22Rv1 (cell line): ENCODE measurements at regions not wholly inside any gene's neighbourhood (a gene's known extent, or its start where the extent isn't known, plus 50 kb on each side); places are given as distances from the start of the nearest gene placed in this dataset.

Experiments used
- ZFX ChIP-seq: fragments of 450-650 bp; IDR thresholded peaks from 2 replicates; pipeline ENCODE4 v1.6.1; 2017; ENCODE audit warnings: antibody characterized with exemption, borderline replicate concordance
- TF ChIP-seq, protein P1 (sequence below): fragments of 450-650 bp; IDR thresholded peaks from 2 replicates; pipeline ENCODE4 v1.5.1; 2017; ENCODE audit warnings: mild to moderate bottlenecking

DNA sequence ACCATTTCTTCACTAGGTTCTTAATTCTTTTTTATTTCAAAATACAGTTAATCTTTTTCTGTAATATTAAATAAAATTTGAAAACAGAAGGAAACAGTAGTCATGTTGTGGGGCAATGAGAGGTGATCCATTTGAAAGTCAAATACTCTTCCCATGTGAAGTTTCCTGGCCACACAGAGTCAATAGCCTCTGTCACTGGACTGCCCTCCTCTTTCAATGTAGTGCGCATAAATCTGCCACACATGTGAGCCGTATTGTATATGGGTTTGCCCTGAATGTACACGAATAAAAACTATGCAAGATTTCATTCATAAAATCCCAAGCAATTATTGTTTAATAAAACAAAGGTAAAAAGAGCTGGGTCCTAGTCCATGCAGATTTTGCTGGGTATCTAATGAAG lies 59.1 kb downstream of the NKX6-1 start:
- TF ChIP-seq, protein P1, sequence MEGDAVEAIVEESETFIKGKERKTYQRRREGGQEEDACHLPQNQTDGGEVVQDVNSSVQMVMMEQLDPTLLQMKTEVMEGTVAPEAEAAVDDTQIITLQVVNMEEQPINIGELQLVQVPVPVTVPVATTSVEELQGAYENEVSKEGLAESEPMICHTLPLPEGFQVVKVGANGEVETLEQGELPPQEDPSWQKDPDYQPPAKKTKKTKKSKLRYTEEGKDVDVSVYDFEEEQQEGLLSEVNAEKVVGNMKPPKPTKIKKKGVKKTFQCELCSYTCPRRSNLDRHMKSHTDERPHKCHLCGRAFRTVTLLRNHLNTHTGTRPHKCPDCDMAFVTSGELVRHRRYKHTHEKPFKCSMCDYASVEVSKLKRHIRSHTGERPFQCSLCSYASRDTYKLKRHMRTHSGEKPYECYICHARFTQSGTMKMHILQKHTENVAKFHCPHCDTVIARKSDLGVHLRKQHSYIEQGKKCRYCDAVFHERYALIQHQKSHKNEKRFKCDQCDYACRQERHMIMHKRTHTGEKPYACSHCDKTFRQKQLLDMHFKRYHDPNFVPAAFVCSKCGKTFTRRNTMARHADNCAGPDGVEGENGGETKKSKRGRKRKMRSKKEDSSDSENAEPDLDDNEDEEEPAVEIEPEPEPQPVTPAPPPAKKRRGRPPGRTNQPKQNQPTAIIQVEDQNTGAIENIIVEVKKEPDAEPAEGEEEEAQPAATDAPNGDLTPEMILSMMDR: no peak
- no peak for TF ChIP-seq ZFX
